ENCODE measurements at regions not wholly inside any gene's neighbourhood (a gene's known extent, or its start where the extent isn't known, plus 50 kb on each side); places are given as distances from the start of the nearest gene placed in this dataset.

- H3K4me3 Mint-ChIP-seq: no peak overlapping the region
- DNase-seq (ENCODE audit: low spot score) (no peak), ATAC-seq (no peak)
- ChIA-PET CTCF (no interaction called here), POLR2A (no interaction called here)
- H3K27ac Mint-ChIP-seq: no peak overlapping the region
- H3K4me1 Mint-ChIP-seq: no peaks in the 10 kb centered on the region
- peaks cover 7% of the 10 kb centered on the region; the same call in 1 of the 2 replicates for H3K9me3 Mint-ChIP-seq
- H3K27me3 Mint-ChIP-seq (ENCODE audit: low read depth): no peaks in the 10 kb centered on the region
- TF ChIP-seq E2F4 (CRISPR knock-in tag; IDR thresholded peaks at IDR 0.05; ENCODE audit: borderline replicate concordance, low read depth) (no peak), ZNF396 (CRISPR knock-in tag; IDR thresholded peaks at IDR 0.05; ENCODE audit: borderline replicate concordance) (no peak), ZNF121 (CRISPR knock-in tag; IDR thresholded peaks at IDR 0.05) (no peak), ZSCAN18 (CRISPR knock-in tag; IDR thresholded peaks at IDR 0.05) (no peak), RORB (CRISPR knock-in tag; IDR thresholded peaks at IDR 0.05) (no peak), E2F1 (CRISPR knock-in tag; IDR thresholded peaks at IDR 0.05) (no peak), ZBTB21 (CRISPR knock-in tag; IDR thresholded peaks at IDR 0.05; ENCODE audit: borderline replicate concordance) (no peak), ATF1 (CRISPR knock-in tag; IDR thresholded peaks at IDR 0.05) (no peak), ZNF317 (CRISPR knock-in tag; IDR thresholded peaks at IDR 0.05; ENCODE audit: borderline replicate concordance, low read depth) (no peak), SP1 (CRISPR knock-in tag; conservative IDR thresholded peaks at IDR 0.05) (no peak), ZNF512 (CRISPR knock-in tag; IDR thresholded peaks at IDR 0.05; ENCODE audit: borderline replicate concordance) (no peak), MAX (CRISPR knock-in tag; IDR thresholded peaks at IDR 0.05) (no peak), FOXK1 (CRISPR knock-in tag; IDR thresholded peaks at IDR 0.05) (no peak), ZNF219 (CRISPR knock-in tag; IDR thresholded peaks at IDR 0.05; ENCODE audit: borderline replicate concordance) (no peak), CTCF (IDR thresholded peaks at IDR 0.05) (no peak)
- no peaks in the 10 kb centered on the region for H3K36me3 Mint-ChIP-seq
Measured at GRCh38 chr1:214880956-214881355, 201.6 kb upstream of the KCNK2 start.

GRCh38 chr1:214882616-214883015, 199.9 kb upstream of the KCNK2 start:
- ChIA-PET POLR2A (no interaction called here), CTCF (no interaction called here)
- no peak overlapping the region for H3K4me3 Mint-ChIP-seq
- H3K9me3 Mint-ChIP-seq: peaks cover 13% of the 10 kb centered on the region
- no peaks in the 10 kb centered on the region for H3K36me3 Mint-ChIP-seq
- H3K27me3 Mint-ChIP-seq (ENCODE audit: low read depth): no peaks in the 10 kb centered on the region
- no peak for DNase-seq (ENCODE audit: low spot score)
- no peaks in the 10 kb centered on the region for H3K4me1 Mint-ChIP-seq
- ATAC-seq: no peak
- H3K27ac Mint-ChIP-seq: no peak overlapping the region
- TF ChIP-seq ZSCAN18 (CRISPR knock-in tag; IDR thresholded peaks at IDR 0.05) (no peak), ARID4B (CRISPR knock-in tag; IDR thresholded peaks at IDR 0.05; ENCODE audit: borderline replicate concordance) (no peak), ZNF396 (CRISPR knock-in tag; IDR thresholded peaks at IDR 0.05; ENCODE audit: borderline replicate concordance) (no peak), ZNF263 (CRISPR knock-in tag; IDR thresholded peaks at IDR 0.05; ENCODE audit: low read depth) (no peak), ATF2 (CRISPR knock-in tag; IDR thresholded peaks at IDR 0.05; ENCODE audit: borderline replicate concordance, low read depth) (no peak), ZNF121 (CRISPR knock-in tag; IDR thresholded peaks at IDR 0.05) (no peak)

Measured in WTC11 (cell line).